ENCODE measurements at regions not wholly inside any gene's neighbourhood (a gene's known extent, or its start where the extent isn't known, plus 50 kb on each side); places are given as distances from the start of the nearest gene placed in this dataset.

GRCh38 chr4:162498168-162498567 is 334.4 kb upstream of the FSTL5 start (continued):
- TF ChIP-seq EGR1 (IDR thresholded peaks at IDR 0.05; ENCODE audit: borderline replicate concordance, low read depth, low read length) (no peak), HDAC2 (IDR thresholded peaks at IDR 0.05; ENCODE audit: borderline replicate concordance in 1 of 2, low read depth in 2 of 2, low read length in 2 of 2) (no peak)

Data from H1 (cell line).